Nephron (organoid): ENCODE measurements at regions not wholly inside any gene's neighbourhood (a gene's known extent, or its start where the extent isn't known, plus 50 kb on each side); places are given as distances from the start of the nearest gene placed in this dataset.

Source experiments
- H3K27ac Mint-ChIP-seq, 3 experiments: 2 replicates each; pipeline ENCODE4 v1.8.0; 2020; ENCODE audit warnings: mixed read lengths in 3 of 3, mild to moderate bottlenecking in 2 of 3, moderate library complexity in 1 of 3
- H3K27me3 Mint-ChIP-seq: 2 replicates; pipeline ENCODE4 v1.8.0; 2021; ENCODE audit warnings: low read depth, mild to moderate bottlenecking, moderate library complexity, mixed read lengths
- H3K36me3 Mint-ChIP-seq: 2 replicates; pipeline ENCODE4 v1.8.0; 2020; ENCODE audit warnings: low read depth, mixed read lengths
- H3K4me1 Mint-ChIP-seq: 2 replicates; pipeline ENCODE4 v1.8.0; 2020; ENCODE audit warnings: mixed read lengths
- H3K4me3 Mint-ChIP-seq, 3 experiments: 2 replicates each; pipeline ENCODE4 v1.8.0; 2020; ENCODE audit warnings: mild to moderate bottlenecking in 3 of 3, mixed read lengths in 3 of 3, moderate library complexity in 2 of 3
- H3K9me3 Mint-ChIP-seq: 2 replicates; pipeline ENCODE4 v1.8.0; 2020; ENCODE audit warnings: mixed read lengths
- CTCF ChIP-seq, 3 experiments: fragments of 200-600 bp; sonication (generic); IDR thresholded peaks; one replicate each; pipeline ENCODE4 v1.5.0; 2021; ENCODE audit warnings: antibody characterized with exemption in 3 of 3; ENCODE audit not compliant: unreplicated experiment in 3 of 3

GRCh38 chr5:164153469-164154172 lies 648.2 kb downstream of the MAT2B start:
- TF ChIP-seq CTCF (IDR thresholded peaks at IDR 0.05; ENCODE audit: unreplicated experiment in 3 of 3) = no peak
- peaks cover 3% of the 10 kb centered on the region for H3K9me3 Mint-ChIP-seq
- H3K36me3 Mint-ChIP-seq = no peaks in the 10 kb centered on the region
- no peaks in the 10 kb centered on the region for H3K27me3 Mint-ChIP-seq
- H3K4me1 Mint-ChIP-seq = no peaks in the 10 kb centered on the region
- H3K27ac Mint-ChIP-seq = peak overlapping the region in 2 of 3 experiments; percentile 1 to 59
- H3K4me3 Mint-ChIP-seq = no peak overlapping the region

GRCh38 chr5:164170814-164171213 lies 665.4 kb downstream of the MAT2B start:
- Mint-ChIP-seq H3K4me3 (no peak overlapping the region), H3K27me3 (no peaks in the 10 kb centered on the region), H3K27ac (no peak overlapping the region), H3K4me1 (no peaks in the 10 kb centered on the region), H3K36me3 (no peaks in the 10 kb centered on the region), H3K9me3 (no peaks in the 10 kb centered on the region)
- no peak for TF ChIP-seq CTCF (IDR thresholded peaks at IDR 0.05; ENCODE audit: unreplicated experiment in 3 of 3)

GRCh38 chr5:164175083-164175482 lies 669.7 kb downstream of the MAT2B start:
- no peaks in the 10 kb centered on the region for H3K36me3 Mint-ChIP-seq
- no peaks in the 10 kb centered on the region for H3K4me1 Mint-ChIP-seq
- no peak for TF ChIP-seq CTCF (IDR thresholded peaks at IDR 0.05; ENCODE audit: unreplicated experiment in 3 of 3)
- H3K27me3 Mint-ChIP-seq = no peaks in the 10 kb centered on the region
- H3K4me3 Mint-ChIP-seq = no peak overlapping the region
- no peak overlapping the region for H3K27ac Mint-ChIP-seq
- H3K9me3 Mint-ChIP-seq = no peaks in the 10 kb centered on the region

GRCh38 chr5:164179406-164179805 lies 674.0 kb downstream of the MAT2B start:
- TF ChIP-seq CTCF (IDR thresholded peaks at IDR 0.05; ENCODE audit: unreplicated experiment in 3 of 3) = no peak
- Mint-ChIP-seq H3K4me3 (no peak overlapping the region), H3K27ac (no peak overlapping the region), H3K36me3 (no peaks in the 10 kb centered on the region), H3K9me3 (no peaks in the 10 kb centered on the region), H3K4me1 (no peaks in the 10 kb centered on the region), H3K27me3 (no peaks in the 10 kb centered on the region)

GRCh38 chr5:164181604-164182003 lies 676.2 kb downstream of the MAT2B start:
- TF ChIP-seq CTCF (IDR thresholded peaks at IDR 0.05; ENCODE audit: unreplicated experiment in 3 of 3) = no peak
- Mint-ChIP-seq H3K4me3 (no peak overlapping the region), H3K9me3 (no peaks in the 10 kb centered on the region), H3K4me1 (no peaks in the 10 kb centered on the region), H3K27me3 (no peaks in the 10 kb centered on the region), H3K27ac (no peak overlapping the region), H3K36me3 (no peaks in the 10 kb centered on the region)

- Mint-ChIP-seq H3K27me3 (no peaks in the 10 kb centered on the region), H3K36me3 (no peaks in the 10 kb centered on the region), H3K4me3 (no peak overlapping the region), H3K9me3 (no peaks in the 10 kb centered on the region), H3K4me1 (no peaks in the 10 kb centered on the region), H3K27ac (no peak overlapping the region)
- TF ChIP-seq CTCF (IDR thresholded peaks at IDR 0.05; ENCODE audit: unreplicated experiment in 3 of 3) = no peak
Measured at GRCh38 chr5:164184158-164184557, 678.7 kb downstream of the MAT2B start.
